ENCODE measurements at regions not wholly inside any gene's neighbourhood (a gene's known extent, or its start where the extent isn't known, plus 50 kb on each side); places are given as distances from the start of the nearest gene placed in this dataset.

DNA sequence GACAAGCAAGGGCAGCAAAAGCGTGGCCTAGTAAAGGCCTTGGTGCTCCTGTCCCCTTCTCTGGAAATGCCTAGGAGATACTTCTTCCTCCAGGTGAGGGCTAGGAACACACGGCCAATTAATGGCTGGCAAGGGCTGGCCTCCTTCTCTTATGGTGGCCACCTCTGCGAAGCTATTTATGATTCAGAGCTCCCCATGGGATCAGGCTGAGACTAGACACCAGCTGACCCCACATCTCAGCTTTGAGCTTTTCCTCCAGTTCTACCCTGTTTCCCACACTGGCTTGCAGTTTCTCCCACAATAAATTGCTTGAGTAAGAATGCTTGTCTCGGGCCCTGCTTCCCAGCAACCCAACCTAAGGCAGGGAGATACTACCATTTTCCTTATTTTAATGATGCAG is 53.7 kb downstream of the CAMK2N1 start:
- no peak for ATAC-seq
- no peak for TF ChIP-seq ZFP30 (CRISPR knock-in tag; IDR thresholded peaks at IDR 0.05)
- TF ChIP-seq CSDC2 (CRISPR knock-in tag; IDR thresholded peaks at IDR 0.05) = no peak
- TF ChIP-seq, protein P1, sequence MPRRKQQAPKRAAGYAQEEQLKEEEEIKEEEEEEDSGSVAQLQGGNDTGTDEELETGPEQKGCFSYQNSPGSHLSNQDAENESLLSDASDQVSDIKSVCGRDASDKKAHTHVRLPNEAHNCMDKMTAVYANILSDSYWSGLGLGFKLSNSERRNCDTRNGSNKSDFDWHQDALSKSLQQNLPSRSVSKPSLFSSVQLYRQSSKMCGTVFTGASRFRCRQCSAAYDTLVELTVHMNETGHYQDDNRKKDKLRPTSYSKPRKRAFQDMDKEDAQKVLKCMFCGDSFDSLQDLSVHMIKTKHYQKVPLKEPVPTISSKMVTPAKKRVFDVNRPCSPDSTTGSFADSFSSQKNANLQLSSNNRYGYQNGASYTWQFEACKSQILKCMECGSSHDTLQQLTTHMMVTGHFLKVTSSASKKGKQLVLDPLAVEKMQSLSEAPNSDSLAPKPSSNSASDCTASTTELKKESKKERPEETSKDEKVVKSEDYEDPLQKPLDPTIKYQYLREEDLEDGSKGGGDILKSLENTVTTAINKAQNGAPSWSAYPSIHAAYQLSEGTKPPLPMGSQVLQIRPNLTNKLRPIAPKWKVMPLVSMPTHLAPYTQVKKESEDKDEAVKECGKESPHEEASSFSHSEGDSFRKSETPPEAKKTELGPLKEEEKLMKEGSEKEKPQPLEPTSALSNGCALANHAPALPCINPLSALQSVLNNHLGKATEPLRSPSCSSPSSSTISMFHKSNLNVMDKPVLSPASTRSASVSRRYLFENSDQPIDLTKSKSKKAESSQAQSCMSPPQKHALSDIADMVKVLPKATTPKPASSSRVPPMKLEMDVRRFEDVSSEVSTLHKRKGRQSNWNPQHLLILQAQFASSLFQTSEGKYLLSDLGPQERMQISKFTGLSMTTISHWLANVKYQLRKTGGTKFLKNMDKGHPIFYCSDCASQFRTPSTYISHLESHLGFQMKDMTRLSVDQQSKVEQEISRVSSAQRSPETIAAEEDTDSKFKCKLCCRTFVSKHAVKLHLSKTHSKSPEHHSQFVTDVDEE (CRISPR knock-in tag; IDR thresholded peaks at IDR 0.05) = no peak
- no peak for TF ChIP-seq PPARA (CRISPR knock-in tag; IDR thresholded peaks at IDR 0.05; ENCODE audit: borderline replicate concordance)
- TF ChIP-seq TOX (CRISPR knock-in tag; IDR thresholded peaks at IDR 0.05; ENCODE audit: borderline replicate concordance) = no peak
- TF ChIP-seq ISL1 (CRISPR knock-in tag; IDR thresholded peaks at IDR 0.05) = no peak

DNA sequence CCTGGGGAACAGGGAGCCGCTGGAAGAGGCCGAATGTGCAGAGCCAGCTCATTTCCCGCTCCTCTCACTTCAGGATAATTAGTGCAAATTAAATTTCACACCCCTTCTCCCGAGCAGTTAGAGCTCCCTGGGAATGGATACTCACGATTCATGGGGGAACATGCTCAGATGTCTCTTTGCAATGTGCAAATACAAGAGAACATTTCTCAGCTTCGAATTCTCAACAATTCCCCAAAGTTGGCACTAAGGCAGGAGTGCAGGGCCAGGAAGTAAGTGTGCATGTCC is 54.9 kb downstream of the CAMK2N1 start:
- TF ChIP-seq ZFP3 (CRISPR knock-in tag; IDR thresholded peaks at IDR 0.05) (no peak), ZNF8 (CRISPR knock-in tag; IDR thresholded peaks at IDR 0.05) (no peak), TCF4 (CRISPR knock-in tag; IDR thresholded peaks at IDR 0.05; ENCODE audit: borderline replicate concordance) (no peak)
- no peak for ATAC-seq

DNA sequence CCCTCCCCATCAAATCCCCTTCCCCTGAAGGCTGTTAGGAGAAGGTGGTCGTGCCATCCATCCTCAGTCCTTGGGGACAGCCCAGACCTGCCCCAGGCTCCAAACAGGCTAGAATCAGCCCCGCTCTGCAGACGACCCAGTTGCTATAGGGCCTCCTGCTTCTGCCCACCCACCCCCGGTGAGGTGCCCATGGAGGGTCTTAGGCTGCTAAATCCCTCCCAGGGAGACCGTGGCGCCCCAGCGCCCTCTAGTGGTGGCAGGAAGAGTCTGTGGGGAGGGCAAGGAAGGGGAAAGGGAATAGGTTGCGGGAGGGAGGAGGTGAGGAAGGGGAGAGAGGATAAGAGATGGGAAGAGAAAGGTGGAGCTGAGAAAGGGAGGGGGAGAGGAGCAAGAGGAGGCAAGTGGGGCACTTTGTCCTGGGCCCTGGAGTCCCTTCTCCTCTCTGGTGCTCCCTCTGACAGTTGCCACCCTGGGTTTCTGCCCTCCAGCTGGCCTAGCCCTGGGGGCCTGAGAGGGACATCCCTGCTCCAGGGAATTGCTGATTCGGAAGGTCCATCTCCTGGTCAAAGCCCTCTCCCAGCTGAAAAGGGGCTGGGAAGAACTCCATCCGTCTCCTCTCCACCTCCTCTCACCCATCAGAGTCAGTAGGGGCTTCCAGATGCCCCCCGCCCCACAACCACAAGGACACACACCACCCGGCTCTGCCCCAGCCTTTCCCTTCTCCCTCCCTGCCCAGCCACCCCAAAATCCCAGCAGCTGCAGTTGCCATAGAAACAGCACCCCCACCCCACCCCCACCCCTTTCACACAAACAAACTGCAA is 55.4 kb downstream of the CAMK2N1 start:
- ATAC-seq = peak; percentile 79
- TF ChIP-seq SNAI2 (CRISPR knock-in tag; IDR thresholded peaks at IDR 0.05) (no peak), ISL1 (CRISPR knock-in tag; IDR thresholded peaks at IDR 0.05) (no peak), ARNTL (CRISPR knock-in tag; IDR thresholded peaks at IDR 0.05; ENCODE audit: borderline replicate concordance, low read depth) (no peak)
- TF ChIP-seq, protein P2, sequence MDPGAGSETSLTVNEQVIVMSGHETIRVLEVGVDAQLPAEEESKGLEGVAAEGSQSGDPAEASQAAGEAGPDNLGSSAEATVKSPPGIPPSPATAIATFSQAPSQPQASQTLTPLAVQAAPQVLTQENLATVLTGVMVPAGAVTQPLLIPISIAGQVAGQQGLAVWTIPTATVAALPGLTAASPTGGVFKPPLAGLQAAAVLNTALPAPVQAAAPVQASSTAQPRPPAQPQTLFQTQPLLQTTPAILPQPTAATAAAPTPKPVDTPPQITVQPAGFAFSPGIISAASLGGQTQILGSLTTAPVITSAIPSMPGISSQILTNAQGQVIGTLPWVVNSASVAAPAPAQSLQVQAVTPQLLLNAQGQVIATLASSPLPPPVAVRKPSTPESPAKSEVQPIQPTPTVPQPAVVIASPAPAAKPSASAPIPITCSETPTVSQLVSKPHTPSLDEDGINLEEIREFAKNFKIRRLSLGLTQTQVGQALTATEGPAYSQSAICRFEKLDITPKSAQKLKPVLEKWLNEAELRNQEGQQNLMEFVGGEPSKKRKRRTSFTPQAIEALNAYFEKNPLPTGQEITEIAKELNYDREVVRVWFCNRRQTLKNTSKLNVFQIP (CRISPR knock-in tag; IDR thresholded peaks at IDR 0.05; ENCODE audit: borderline replicate concordance, low read depth) = no peak
- TF ChIP-seq, protein P3, sequence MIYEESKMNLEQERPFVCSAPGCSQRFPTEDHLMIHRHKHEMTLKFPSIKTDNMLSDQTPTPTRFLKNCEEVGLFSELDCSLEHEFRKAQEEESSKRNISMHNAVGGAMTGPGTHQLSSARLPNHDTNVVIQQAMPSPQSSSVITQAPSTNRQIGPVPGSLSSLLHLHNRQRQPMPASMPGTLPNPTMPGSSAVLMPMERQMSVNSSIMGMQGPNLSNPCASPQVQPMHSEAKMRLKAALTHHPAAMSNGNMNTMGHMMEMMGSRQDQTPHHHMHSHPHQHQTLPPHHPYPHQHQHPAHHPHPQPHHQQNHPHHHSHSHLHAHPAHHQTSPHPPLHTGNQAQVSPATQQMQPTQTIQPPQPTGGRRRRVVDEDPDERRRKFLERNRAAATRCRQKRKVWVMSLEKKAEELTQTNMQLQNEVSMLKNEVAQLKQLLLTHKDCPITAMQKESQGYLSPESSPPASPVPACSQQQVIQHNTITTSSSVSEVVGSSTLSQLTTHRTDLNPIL (CRISPR knock-in tag; IDR thresholded peaks at IDR 0.05; ENCODE audit: low read depth) = no peak

DNA sequence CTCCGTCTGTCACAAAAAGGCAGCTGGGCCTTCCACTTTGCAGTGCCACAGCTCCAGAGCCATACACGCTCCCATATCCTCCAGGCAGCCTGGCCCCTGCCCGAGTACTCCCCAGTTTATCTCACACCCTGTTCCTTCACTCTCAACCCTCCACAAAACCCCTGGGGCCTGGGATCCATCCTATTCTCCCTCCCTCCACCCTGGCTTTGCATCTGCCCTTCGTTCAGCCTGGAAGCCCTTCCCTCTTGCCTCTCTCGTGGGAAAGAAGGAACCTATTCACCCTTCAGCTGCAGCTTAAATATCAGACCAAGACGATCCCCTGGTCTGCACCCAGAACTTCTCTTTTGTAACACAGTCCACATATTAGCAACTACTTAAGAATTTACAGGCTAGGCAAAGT is 56.7 kb downstream of the CAMK2N1 start:
- no peak for ATAC-seq
- TF ChIP-seq ZNF70 (CRISPR knock-in tag; IDR thresholded peaks at IDR 0.05) = no peak
- no peak for TF ChIP-seq ZFP3 (CRISPR knock-in tag; IDR thresholded peaks at IDR 0.05)
- no peak for TF ChIP-seq ZFP30 (CRISPR knock-in tag; IDR thresholded peaks at IDR 0.05)
- TF ChIP-seq, protein P4, sequence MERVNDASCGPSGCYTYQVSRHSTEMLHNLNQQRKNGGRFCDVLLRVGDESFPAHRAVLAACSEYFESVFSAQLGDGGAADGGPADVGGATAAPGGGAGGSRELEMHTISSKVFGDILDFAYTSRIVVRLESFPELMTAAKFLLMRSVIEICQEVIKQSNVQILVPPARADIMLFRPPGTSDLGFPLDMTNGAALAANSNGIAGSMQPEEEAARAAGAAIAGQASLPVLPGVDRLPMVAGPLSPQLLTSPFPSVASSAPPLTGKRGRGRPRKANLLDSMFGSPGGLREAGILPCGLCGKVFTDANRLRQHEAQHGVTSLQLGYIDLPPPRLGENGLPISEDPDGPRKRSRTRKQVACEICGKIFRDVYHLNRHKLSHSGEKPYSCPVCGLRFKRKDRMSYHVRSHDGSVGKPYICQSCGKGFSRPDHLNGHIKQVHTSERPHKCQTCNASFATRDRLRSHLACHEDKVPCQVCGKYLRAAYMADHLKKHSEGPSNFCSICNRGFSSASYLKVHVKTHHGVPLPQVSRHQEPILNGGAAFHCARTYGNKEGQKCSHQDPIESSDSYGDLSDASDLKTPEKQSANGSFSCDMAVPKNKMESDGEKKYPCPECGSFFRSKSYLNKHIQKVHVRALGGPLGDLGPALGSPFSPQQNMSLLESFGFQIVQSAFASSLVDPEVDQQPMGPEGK (CRISPR knock-in tag; IDR thresholded peaks at IDR 0.05; ENCODE audit: borderline replicate concordance) = no peak
- no peak for TF ChIP-seq ZC3H10 (CRISPR knock-in tag; IDR thresholded peaks at IDR 0.05)
- TF ChIP-seq, protein P5, sequence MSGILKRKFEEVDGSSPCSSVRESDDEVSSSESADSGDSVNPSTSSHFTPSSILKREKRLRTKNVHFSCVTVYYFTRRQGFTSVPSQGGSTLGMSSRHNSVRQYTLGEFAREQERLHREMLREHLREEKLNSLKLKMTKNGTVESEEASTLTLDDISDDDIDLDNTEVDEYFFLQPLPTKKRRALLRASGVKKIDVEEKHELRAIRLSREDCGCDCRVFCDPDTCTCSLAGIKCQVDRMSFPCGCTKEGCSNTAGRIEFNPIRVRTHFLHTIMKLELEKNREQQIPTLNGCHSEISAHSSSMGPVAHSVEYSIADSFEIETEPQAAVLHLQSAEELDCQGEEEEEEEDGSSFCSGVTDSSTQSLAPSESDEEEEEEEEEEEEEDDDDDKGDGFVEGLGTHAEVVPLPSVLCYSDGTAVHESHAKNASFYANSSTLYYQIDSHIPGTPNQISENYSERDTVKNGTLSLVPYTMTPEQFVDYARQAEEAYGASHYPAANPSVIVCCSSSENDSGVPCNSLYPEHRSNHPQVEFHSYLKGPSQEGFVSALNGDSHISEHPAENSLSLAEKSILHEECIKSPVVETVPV (CRISPR knock-in tag; IDR thresholded peaks at IDR 0.05) = no peak
- TF ChIP-seq ISL1 (CRISPR knock-in tag; IDR thresholded peaks at IDR 0.05) = no peak
- TF ChIP-seq TOX (CRISPR knock-in tag; IDR thresholded peaks at IDR 0.05; ENCODE audit: borderline replicate concordance) = no peak
- TF ChIP-seq ZNF8 (CRISPR knock-in tag; IDR thresholded peaks at IDR 0.05) = no peak
- TF ChIP-seq, protein P3 (CRISPR knock-in tag; IDR thresholded peaks at IDR 0.05; ENCODE audit: low read depth) = no peak
- no peak for TF ChIP-seq CSDC2 (CRISPR knock-in tag; IDR thresholded peaks at IDR 0.05)
- no peak for TF ChIP-seq ARNTL (CRISPR knock-in tag; IDR thresholded peaks at IDR 0.05; ENCODE audit: borderline replicate concordance, low read depth)
- TF ChIP-seq OSR1 (CRISPR knock-in tag; IDR thresholded peaks at IDR 0.05) = no peak
- TF ChIP-seq ESRRG (CRISPR knock-in tag; IDR thresholded peaks at IDR 0.05) = no peak
- TF ChIP-seq, protein P2 (CRISPR knock-in tag; IDR thresholded peaks at IDR 0.05; ENCODE audit: borderline replicate concordance, low read depth) = no peak
- TF ChIP-seq TCF4 (CRISPR knock-in tag; IDR thresholded peaks at IDR 0.05; ENCODE audit: borderline replicate concordance) = no peak
- no peak for TF ChIP-seq PPARA (CRISPR knock-in tag; IDR thresholded peaks at IDR 0.05; ENCODE audit: borderline replicate concordance)
- TF ChIP-seq RARB (CRISPR knock-in tag; IDR thresholded peaks at IDR 0.05) = no peak
